ENCODE measurements at regions not wholly inside any gene's neighbourhood (a gene's known extent, or its start where the extent isn't known, plus 50 kb on each side); places are given as distances from the start of the nearest gene placed in this dataset.

DNA sequence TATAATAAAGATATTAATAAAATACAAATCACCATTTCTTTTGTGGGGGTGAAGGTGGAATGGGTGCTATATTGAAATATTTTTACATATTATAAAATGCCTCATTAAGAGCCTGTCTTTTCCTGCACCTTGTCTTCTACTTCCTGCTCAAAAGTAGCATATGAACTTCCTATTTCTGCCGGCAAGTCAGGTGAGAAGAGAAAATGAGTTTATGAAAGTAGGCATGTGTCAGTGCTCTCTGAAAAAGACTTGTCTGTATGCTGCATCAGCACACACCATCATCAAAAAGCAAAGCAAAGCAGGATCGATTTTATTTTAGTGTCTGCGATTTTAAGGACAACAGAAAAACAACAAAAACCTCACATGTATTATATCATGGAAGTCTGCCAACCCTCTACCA is 114.2 kb downstream of the RAP2A start:
- H3K9me3 Mint-ChIP-seq: no peaks in the 10 kb centered on the region
- DNase-seq: no peak
- no peak overlapping the region for H3K27ac Mint-ChIP-seq
- no peak for ATAC-seq
- H3K4me3 Mint-ChIP-seq: no peak overlapping the region
- peaks cover 5% of the 10 kb centered on the region for H3K4me1 Mint-ChIP-seq
- H3K27me3 Mint-ChIP-seq: peaks cover 8% of the 10 kb centered on the region

DNA sequence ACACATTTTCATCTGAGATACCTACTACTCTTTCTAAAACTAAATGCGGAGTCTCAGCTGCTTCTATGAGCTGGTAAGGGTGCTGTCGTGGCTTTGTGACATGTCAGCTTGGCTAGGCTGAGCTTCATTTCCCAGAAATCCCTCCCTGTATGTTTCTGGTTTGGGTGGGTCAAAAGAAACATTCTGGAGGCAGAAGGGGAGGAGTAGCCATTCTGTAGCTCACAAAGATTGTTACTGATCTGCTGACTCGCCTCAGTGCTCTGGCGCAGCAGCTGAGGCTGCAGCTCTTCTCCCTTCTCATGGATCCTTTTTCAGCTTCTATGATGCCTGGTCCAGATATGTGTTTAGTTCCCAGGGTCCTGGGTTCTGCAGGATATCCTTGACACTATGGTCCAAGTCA is 114.7 kb downstream of the RAP2A start:
- Mint-ChIP-seq H3K27me3 (peaks cover 8% of the 10 kb centered on the region), H3K4me3 (no peak overlapping the region), H3K27ac (no peak overlapping the region), H3K4me1 (peaks cover 5% of the 10 kb centered on the region), H3K9me3 (no peaks in the 10 kb centered on the region)
- no peak for DNase-seq
- no peak for ATAC-seq

DNA sequence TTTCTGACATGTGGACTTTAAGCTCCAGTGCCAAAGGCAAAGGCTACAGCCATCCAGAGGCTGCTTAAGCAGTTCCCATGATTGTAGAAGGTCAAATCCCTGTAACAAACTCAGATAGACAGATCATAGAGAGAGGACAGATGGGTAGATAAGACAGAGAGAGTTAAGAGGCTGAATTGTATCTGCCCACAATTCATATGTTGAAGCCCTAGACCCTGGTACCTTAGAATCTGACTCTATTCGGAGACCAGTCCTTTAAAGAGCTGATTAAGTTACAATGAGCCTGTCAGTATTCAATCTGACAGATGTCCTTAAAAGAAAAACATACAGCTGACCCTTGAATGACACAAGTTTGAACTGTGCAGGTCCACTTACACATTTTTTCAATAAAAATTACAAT is 115.2 kb downstream of the RAP2A start:
- no peak overlapping the region for H3K4me3 Mint-ChIP-seq
- H3K27me3 Mint-ChIP-seq: peaks cover 8% of the 10 kb centered on the region
- peaks cover 5% of the 10 kb centered on the region for H3K4me1 Mint-ChIP-seq
- no peaks in the 10 kb centered on the region for H3K9me3 Mint-ChIP-seq
- no peak for DNase-seq
- ATAC-seq: no peak
- H3K27ac Mint-ChIP-seq: no peak overlapping the region

DNA sequence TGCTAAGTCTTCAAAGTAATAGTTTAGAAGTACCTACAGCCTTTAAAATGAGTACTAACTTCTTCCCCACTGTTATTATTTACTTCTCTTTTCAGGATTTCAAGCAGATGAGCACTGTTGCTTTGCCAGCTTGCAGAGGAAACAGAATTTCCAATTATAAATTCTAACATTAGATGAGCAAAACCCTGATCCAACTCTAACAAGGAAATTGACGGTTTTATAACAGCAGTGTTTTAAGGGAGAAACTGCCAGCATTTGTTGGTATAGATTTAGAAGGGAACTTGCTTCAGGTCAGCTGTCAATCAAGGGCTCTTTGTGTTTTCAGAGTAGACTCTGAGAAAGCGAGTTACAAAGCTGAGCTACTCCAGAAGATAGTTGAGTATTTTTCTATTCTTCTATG is 120.5 kb downstream of the RAP2A start:
- ATAC-seq: no peak
- Mint-ChIP-seq H3K4me3 (no peak overlapping the region), H3K27ac (no peak overlapping the region), H3K4me1 (no peaks in the 10 kb centered on the region), H3K27me3 (no peaks in the 10 kb centered on the region), H3K9me3 (no peaks in the 10 kb centered on the region)
- no peak for DNase-seq

DNA sequence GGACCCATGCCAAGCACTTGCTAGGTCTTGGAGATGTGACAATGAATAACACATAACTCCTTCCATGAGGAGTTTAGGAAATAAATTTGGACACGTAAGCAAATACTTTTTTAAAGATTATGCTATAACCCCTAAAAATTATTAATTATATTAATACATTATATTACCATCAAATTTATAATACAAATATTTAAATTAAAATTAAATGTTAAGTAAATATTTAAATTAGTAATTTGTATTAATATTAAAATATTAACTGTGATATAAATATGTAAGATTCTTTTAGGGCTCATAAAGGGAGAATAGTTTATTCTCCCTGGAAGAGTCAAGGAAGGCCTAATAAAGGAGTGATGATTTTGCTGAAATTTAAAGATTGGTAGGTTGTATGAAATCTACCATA is 121.1 kb downstream of the RAP2A start:
- DNase-seq (no peak), ATAC-seq (no peak)
- H3K4me3 Mint-ChIP-seq: no peak overlapping the region
- H3K4me1 Mint-ChIP-seq: no peaks in the 10 kb centered on the region
- H3K9me3 Mint-ChIP-seq: no peaks in the 10 kb centered on the region
- H3K27ac Mint-ChIP-seq: no peak overlapping the region
- H3K27me3 Mint-ChIP-seq: no peaks in the 10 kb centered on the region

DNA sequence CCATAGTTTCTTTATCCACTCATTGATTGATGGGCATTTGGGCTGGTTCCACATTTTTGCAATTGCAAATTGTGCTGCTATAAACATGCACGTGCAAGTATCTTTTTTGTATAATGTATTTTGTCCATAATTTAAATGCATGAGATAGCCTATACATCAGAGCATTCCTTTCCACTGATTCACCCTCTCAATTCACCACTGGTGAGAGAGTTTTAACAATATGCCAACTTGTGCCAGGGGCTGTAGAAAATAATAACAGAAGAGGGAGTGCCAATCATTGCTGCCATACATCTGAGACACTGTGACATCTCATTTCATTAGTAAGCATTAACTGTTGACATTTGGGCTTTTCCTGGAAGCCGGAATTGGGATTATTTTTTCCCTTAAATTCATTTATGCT is 125.1 kb downstream of the RAP2A start:
- ATAC-seq (no peak), DNase-seq (no peak)
- Mint-ChIP-seq H3K27ac (no peak overlapping the region), H3K4me1 (no peaks in the 10 kb centered on the region), H3K4me3 (no peak overlapping the region), H3K9me3 (no peaks in the 10 kb centered on the region), H3K27me3 (no peaks in the 10 kb centered on the region)

DNA sequence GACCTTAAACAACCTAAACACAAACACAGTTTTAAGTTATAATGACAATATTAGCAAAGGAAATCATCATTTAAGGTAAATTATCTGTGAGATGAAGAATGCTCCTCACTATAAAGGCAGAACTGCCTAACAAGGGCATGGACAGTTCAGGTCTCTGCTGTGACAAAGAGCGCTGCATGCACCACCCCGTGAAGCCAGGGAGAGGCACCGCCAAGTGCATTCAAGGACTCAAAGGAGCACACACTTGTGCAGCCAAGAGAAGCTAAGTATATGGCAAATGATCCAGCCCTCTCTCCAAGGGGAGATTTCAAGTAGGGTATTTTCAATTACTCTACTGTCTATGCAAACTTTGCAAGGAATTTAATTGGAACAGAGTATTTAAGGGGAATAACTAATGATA is 126.0 kb downstream of the RAP2A start:
- Mint-ChIP-seq H3K4me3 (no peak overlapping the region), H3K9me3 (no peaks in the 10 kb centered on the region), H3K4me1 (no peaks in the 10 kb centered on the region), H3K27ac (no peak overlapping the region), H3K27me3 (no peaks in the 10 kb centered on the region)
- ATAC-seq: no peak
- no peak for DNase-seq

DNA sequence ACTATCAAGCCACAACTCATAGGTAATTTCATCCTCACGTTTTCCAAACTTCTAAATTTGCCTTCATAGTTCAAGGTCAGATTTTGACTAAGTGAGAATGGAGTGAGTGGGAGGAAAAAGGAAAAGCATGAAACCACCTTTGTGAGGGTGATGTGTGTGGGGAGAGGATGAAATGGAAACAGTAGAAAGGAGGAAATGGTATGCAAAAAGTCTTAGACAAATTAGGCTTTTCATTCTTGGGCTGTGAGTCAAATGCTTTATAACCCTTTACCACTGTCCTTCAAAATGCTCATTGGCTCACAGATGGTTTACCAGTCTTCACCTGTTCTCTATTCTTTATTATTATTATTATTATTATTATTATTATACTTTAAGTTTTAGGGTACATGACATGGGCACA is 127.2 kb downstream of the RAP2A start:
- no peak for ATAC-seq
- peaks cover 6% of the 10 kb centered on the region for H3K27me3 Mint-ChIP-seq
- H3K4me1 Mint-ChIP-seq: no peaks in the 10 kb centered on the region
- no peak for DNase-seq
- H3K9me3 Mint-ChIP-seq: no peaks in the 10 kb centered on the region
- H3K27ac Mint-ChIP-seq: no peak overlapping the region
- H3K4me3 Mint-ChIP-seq: no peak overlapping the region

DNA sequence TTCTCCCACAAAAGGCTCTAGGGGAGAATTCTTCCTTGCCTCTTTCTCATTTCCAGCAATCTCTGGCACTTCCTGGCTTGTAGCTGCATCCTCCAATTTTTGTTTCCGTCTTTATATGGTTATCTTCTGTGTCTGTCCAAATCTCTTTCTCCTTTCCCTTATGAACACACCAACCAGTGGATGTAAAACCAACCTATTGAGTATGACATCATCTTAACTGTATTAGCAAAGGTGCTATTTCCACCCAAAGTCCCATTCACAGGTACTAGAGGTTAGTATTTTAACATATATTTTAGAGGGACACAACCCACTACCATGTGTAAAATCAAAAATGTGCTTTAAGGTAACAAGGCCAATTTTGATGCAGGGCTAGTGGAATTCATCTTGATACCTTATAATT is 129.0 kb downstream of the RAP2A start:
- Mint-ChIP-seq H3K9me3 (no peaks in the 10 kb centered on the region), H3K4me1 (no peaks in the 10 kb centered on the region), H3K4me3 (no peak overlapping the region), H3K27me3 (peaks cover 20% of the 10 kb centered on the region), H3K27ac (no peak overlapping the region)
- ATAC-seq (no peak), DNase-seq (no peak)

DNA sequence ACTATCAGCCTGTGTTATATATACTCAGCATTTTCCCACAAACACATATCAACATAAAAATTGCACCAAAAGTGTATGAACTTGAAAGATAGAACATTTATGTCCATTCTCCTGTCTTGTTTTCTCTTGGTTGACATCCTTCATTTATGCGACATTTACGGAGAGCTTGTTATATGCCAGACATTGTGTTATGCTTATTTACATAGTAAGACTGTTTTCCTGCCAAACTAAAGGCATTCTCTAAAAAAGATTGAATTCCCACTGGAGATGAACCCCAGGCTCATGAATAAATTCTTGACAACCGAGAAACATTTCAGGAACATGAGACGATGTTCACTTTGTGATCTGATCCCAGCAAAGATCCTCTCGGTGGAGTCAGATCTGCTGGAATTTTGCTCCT is 131.0 kb downstream of the RAP2A start:
- Mint-ChIP-seq H3K27me3 (peaks cover 35% of the 10 kb centered on the region), H3K9me3 (no peaks in the 10 kb centered on the region), H3K4me1 (no peaks in the 10 kb centered on the region), H3K27ac (no peak overlapping the region), H3K4me3 (no peak overlapping the region)
- ATAC-seq (no peak), DNase-seq (no peak)

DNA sequence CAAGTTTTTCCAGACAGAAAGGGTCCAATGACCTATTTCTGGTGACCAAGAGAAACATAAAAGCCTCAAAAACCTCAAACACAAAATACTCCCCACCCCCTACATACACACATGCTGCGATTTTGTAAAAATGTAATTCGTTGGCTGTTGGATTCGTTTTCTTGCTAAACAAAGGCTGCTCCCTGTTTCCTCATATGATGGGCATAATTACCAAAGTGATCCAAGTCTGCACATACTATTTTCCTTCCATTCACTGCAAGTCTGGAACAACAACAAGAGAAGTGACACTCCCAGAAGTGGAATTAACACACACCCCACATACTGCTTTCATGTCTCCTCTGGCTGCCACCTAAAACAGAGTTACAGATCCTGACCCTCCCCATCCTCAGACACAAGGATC is 131.9 kb downstream of the RAP2A start:
- no peak for DNase-seq
- no peak for ATAC-seq
- peaks cover 39% of the 10 kb centered on the region for H3K27me3 Mint-ChIP-seq
- H3K4me1 Mint-ChIP-seq: no peaks in the 10 kb centered on the region
- H3K9me3 Mint-ChIP-seq: no peaks in the 10 kb centered on the region
- H3K27ac Mint-ChIP-seq: no peak overlapping the region
- no peak overlapping the region for H3K4me3 Mint-ChIP-seq

DNA sequence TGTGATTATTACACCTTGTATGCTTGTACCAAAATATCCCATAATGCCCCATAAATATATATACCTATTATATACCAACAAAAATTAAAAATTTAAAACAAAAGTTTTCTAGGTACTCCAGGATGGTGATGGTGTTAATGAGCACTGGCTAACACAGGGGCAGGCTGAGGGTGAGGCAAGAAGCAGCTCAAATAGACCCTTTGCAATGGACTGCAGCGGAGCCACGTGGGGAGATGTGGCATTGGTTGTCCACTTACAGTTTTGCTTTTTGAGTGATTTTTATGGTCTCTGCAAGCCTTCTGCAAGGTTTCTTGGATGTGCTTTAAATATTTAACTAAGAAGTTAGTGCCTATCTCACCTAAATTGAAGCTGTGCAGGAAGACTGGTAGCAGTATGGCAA is 132.9 kb downstream of the RAP2A start:
- Mint-ChIP-seq H3K27me3 (peaks cover 39% of the 10 kb centered on the region), H3K4me3 (no peak overlapping the region), H3K27ac (peak overlapping the region in 1 of 2 donors; percentile 40), H3K9me3 (no peaks in the 10 kb centered on the region), H3K4me1 (no peaks in the 10 kb centered on the region)
- DNase-seq (no peak), ATAC-seq (no peak)

DNA sequence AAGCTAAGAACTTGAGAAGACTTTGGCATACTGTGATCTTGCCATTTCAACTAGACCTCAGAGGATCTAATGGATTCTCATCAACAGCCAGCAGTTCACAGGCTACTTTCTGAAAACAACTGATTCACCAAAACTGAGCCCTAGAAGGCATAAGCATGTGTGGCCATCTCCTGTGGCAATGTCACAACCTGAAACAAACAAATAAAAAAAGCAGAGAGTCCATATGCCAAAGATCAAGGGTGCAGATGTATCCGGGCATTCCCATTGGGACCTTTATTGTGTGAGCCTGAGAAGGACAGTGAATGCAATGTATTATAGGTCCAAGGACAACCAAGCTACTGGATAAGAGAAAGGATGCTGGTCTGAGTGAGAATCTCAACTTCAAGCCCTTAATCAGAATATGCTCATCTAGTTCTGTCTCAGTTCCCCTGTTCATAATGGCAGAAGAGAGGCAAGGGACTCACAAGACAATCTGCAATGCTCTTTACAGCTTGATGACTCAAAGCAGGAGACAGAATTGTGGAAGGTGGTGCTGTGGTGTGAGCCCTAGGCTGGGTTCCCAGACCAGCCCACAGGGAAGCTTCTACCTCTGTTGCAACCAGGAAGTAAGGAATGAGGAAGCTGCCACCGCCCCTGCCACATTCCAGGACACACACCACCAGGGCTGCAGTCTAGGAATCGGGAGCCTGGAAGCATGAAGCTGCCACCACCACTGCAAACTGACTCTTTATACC is 133.7 kb downstream of the RAP2A start:
- Mint-ChIP-seq H3K9me3 (no peaks in the 10 kb centered on the region), H3K4me1 (no peaks in the 10 kb centered on the region), H3K27me3 (peaks cover 39% of the 10 kb centered on the region), H3K4me3 (no peak overlapping the region), H3K27ac (no peak overlapping the region)
- DNase-seq (no peak), ATAC-seq (peak; percentile 60)

DNA sequence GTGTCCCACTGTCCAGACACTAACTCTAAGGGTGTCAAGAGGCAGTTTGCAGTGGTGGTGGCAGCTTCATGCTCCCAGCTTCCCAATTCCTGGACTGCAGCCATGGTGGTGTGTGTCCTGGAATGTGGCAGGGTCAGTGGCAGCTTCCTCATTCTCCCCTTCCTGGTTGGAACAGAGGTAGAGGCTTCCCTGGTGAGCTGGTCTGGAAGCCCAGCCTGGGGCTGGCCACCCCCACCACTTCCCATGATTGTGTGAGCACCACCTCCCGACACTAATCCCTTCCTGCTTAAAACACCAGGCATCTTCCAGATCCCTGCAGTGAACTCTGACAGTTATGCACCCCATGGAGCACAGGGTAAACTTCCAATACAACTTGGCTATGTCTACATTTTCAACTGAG is 134.9 kb downstream of the RAP2A start:
- ATAC-seq: no peak

DNA sequence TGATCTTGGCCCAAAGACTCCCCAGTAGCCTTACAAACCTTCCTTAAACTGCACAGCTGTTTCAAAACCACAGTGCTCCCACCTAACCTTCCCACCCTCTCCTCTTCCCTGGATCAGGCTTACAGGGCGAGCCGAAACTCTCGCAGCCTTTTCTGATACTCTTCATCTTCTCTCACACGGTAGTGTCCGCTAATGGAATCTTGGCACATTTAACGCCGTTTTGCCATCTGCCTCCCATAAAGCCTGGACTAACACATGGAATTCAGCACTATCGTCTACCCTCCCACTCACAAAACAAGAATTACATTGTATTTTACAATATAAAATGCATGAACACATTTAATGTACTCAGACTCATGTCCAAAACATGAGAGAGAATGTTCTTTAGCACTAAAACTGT is 135.9 kb downstream of the RAP2A start:
- Mint-ChIP-seq H3K9me3 (no peaks in the 10 kb centered on the region), H3K27me3 (peaks cover 39% of the 10 kb centered on the region), H3K4me3 (no peak overlapping the region), H3K27ac (no peak overlapping the region), H3K4me1 (no peaks in the 10 kb centered on the region)
- DNase-seq: no peak
- ATAC-seq: no peak

More for the DNA sequence above, 134.9 kb downstream of the RAP2A start:
- no peaks in the 10 kb centered on the region for H3K4me1 Mint-ChIP-seq
- DNase-seq: no peak
- H3K27me3 Mint-ChIP-seq: peaks cover 39% of the 10 kb centered on the region
- H3K4me3 Mint-ChIP-seq: no peak overlapping the region
- H3K9me3 Mint-ChIP-seq: no peaks in the 10 kb centered on the region
- H3K27ac Mint-ChIP-seq: no peak overlapping the region

DNA sequence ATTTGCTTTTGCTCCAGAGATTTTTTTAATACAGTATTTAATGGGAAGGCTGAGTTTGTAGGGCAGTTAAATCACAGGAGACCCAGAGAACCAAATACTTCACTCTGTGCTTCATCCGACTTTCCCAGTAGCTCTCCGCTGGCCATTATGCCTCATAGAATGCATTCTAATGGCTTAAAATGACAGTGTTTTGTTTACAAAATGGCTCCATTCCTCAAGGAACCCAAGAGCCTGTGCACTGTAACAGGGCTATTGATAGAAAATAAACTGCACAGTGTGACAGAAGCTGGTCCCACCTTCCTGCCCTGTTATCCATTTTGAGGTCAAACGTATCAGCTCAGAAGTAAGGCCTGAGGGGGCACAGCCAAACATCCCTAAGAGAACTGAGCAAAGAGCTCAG is 136.5 kb downstream of the RAP2A start:
- DNase-seq: no peak
- Mint-ChIP-seq H3K9me3 (no peaks in the 10 kb centered on the region), H3K27me3 (peaks cover 39% of the 10 kb centered on the region), H3K4me3 (no peak overlapping the region), H3K4me1 (no peaks in the 10 kb centered on the region), H3K27ac (no peak overlapping the region)
- ATAC-seq: no peak

DNA sequence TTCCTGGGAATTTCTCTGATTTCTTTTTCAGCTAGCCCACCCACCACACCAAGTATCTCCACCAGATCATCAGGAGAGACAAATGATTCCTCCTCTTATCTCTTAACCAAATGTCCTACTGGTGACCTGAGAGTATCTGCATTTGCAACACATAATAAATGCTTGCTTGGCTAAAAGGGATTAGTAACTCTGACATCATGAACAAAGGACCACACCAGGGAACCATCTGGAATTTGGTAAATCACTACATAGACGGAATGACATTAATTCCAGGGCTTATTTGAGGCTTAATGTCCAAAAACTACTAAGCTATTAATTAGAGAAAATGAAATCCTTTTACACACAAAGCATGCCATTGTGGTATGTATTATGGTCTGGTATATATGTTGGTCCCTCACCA is 139.0 kb downstream of the RAP2A start:
- no peaks in the 10 kb centered on the region for H3K4me1 Mint-ChIP-seq
- no peaks in the 10 kb centered on the region for H3K9me3 Mint-ChIP-seq
- peaks cover 18% of the 10 kb centered on the region for H3K27me3 Mint-ChIP-seq
- no peak for DNase-seq
- ATAC-seq: no peak
- no peak overlapping the region for H3K4me3 Mint-ChIP-seq
- no peak overlapping the region for H3K27ac Mint-ChIP-seq
